GM12801 (cell line): ENCODE measurements at regions not wholly inside any gene's neighbourhood (a gene's known extent, or its start where the extent isn't known, plus 50 kb on each side); places are given as distances from the start of the nearest gene placed in this dataset.

ENCODE experiments used
- TF ChIP-seq, protein P1 (sequence below): IDR thresholded peaks from one replicate; pipeline ENCODE4 v1.5.1; 2011; ENCODE audit warnings: control low read depth; ENCODE audit not compliant: insufficient read length; ENCODE audit errors: extremely low read depth

DNA sequence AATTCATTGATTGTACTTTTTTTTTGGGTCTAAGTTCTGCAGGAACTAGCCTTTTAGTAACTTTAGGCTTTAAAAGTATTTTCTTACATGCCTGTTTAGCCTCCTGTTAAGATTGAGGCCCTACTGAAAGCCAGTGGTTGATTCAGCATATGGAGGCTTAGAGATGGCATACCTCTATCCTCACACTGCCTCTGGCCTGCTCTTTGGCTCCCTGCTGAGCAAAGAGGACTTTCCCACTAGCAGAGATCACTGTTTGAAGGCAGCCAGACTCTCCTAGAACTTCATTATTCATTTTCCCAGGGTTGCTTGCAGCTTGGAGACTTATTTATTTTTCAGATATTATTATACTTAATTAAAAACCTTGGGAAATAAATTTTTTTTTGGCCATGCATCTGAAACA is 405.6 kb upstream of the MEX3C start:
- TF ChIP-seq, protein P1, sequence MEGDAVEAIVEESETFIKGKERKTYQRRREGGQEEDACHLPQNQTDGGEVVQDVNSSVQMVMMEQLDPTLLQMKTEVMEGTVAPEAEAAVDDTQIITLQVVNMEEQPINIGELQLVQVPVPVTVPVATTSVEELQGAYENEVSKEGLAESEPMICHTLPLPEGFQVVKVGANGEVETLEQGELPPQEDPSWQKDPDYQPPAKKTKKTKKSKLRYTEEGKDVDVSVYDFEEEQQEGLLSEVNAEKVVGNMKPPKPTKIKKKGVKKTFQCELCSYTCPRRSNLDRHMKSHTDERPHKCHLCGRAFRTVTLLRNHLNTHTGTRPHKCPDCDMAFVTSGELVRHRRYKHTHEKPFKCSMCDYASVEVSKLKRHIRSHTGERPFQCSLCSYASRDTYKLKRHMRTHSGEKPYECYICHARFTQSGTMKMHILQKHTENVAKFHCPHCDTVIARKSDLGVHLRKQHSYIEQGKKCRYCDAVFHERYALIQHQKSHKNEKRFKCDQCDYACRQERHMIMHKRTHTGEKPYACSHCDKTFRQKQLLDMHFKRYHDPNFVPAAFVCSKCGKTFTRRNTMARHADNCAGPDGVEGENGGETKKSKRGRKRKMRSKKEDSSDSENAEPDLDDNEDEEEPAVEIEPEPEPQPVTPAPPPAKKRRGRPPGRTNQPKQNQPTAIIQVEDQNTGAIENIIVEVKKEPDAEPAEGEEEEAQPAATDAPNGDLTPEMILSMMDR, result no peak

DNA sequence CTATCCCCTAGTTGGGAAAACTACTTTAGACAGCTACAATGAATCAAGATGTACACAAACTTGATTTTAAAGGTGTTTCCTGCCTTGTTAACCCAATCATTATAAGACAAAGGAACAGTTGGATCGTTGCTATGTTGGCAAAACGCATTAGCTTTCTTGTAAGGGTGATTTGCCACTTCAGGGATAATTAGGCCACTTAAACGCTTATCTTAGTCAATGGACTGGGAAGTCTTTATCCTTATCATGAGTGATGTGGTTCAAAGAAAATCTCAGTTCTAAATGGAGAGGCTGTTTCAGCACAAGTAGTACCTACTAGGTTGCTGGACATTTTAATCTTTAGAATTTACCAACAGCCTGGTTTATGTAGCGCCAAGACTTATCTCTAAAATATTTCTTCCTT is 406.1 kb upstream of the MEX3C start:
- TF ChIP-seq, protein P1, result no peak

DNA sequence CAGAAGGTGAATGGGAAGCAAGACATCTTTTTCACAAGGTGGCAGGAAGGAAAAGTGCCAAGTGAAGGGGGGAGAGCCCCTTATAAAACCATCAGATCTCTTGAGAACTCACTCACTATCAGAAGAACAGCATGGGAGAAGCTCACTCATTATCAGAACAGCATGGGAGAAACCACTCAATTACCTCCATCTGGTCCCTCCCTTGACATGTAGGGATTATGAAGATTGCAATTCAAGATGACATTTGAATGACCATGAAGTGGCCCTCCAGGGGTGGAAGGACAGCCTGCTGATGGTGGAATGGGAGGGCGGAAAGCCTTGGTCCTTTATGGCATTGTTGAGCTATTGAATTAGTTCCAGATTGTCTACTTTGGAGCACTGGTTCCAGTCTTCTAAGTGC is 413.0 kb upstream of the MEX3C start:
- TF ChIP-seq, protein P1, result no peak

DNA sequence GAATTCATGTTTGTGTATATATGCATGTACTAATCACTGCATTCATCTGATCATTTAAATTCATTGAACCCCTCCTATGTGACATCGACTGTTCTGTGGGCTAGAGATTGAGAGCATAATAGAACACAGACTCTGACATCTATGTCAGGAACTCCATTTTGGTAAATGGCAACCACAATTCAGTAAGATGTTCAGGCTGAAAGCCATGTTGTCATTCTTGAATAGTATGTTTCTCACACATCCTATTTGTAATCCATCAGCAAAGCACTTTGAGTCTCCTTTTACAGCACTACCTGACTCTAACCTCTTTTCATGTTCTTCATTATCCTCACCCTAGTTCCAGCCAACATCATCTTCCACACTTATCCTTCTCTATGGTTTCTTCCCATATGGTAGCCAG is 413.8 kb upstream of the MEX3C start:
- TF ChIP-seq, protein P1, result no peak

DNA sequence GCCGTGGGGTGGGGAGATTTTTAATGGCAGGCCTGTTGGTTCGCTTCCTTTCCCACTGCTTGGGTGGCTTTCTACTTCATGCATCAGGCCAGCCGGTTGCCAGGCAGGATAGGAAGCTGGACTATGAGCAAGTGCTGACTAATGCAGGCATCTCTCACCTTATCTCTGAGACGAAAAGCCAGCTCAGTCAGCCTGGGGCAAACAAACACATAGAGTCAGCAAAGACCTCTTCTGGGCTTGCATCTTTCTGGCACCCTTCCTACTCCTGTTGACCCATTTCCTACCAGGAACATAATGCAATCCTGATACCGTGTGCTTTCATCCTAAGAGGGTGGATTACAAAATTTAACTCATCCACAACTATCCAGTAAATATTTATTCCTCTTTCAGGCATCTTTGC is 416.6 kb upstream of the MEX3C start:
- TF ChIP-seq, protein P1, result no peak

DNA sequence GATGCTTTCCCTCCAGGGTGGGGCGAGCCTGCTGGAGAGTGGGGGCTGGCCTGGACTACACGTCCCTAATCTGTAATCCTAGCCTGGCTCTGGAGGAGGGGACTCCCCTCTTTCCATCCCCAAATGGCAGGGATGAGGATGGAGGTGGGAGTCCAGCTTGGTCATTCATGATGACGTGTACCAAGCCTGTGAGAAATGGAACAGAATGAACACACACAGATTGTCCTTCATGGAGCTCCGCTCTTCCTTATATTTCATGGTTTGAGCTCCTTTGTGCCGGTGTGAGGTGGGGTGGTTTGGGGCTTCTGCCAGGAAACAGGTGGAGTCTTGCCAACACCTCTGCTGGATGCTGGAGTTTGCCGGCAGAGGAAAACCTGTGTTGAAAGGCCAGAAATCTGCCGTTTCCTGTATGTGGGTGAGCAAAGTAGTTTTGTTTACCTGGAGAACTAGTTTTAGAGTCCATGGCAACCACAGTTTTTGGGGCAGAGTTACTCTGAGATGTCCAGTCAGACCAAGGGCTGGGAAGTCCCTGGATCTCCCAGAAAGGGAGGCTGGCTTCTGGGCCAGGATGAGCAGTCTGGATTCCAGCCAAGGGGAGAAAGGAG is 417.6 kb upstream of the MEX3C start:
- TF ChIP-seq, protein P1, result no peak

DNA sequence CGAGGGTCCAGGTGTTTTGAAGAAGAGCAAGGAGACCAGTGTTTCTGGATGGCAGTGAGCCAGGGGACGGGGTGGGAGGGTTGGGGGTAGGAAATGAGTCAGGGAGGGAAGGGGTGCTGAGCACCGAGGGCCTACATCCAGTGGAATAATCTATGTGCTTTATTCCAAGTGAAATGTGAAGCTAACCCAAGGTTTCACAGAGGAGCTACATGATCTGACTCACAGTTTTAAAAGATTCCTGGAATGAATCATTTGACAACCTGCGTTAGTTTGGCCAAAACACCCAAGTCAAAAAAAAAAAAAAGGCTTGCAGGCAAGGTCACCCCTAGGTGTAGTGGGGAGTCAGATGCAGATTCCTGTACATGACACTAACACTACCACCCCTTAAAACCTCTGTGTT is 419.7 kb upstream of the MEX3C start:
- TF ChIP-seq, protein P1, result no peak
